IMR-90 (cell line): ENCODE measurements at regions not wholly inside any gene's neighbourhood (a gene's known extent, or its start where the extent isn't known, plus 50 kb on each side); places are given as distances from the start of the nearest gene placed in this dataset.

Source experiments
- ATAC-seq: fragments of 200-7000 bp; cut with Tn5 transposase; 2 replicates; pipeline ENCODE4 v1.9.1; 2020; ENCODE audit warnings: low read depth, mild to moderate bottlenecking, moderate library complexity
- BruUV-seq: library from RNA; stranded (reverse); fragments of 400-500 nt; replicated peaks from 2 replicates; lab custom pipeline; 2021; lab: Mats Ljungman, UMichigan
- CTCF ChIA-PET: fragments of 300-600 bp; formaldehyde crosslinking; extraction: SDS; loops from one replicate; lab custom pipeline; 2021; ENCODE audit warnings: antibody characterized with exemption; lab: Yijun Ruan, JAX
- POLR2A ChIA-PET: fragments of 300-600 bp; sonication (Branson Sonifier 250); formaldehyde crosslinking; loops from one replicate; lab custom pipeline; 2022; ENCODE audit warnings: antibody characterized with exemption; ENCODE audit not compliant: unreplicated experiment; lab: Charles Lee
- DNase-seq: peaks from one replicate; pipeline ENCODE4 v3.0.0; 2013
- H2AFZ ChIP-seq: replicated peaks from 2 replicates; pipeline ENCODE3; 2013; ENCODE audit warnings: low read length, mild to moderate bottlenecking; ENCODE audit not compliant: poor library complexity
- H2AK5ac ChIP-seq: 2 replicates; pipeline ENCODE4 v1.6.1; 2013; ENCODE audit warnings: low read depth, low read length, inconsistent platforms
- H2AK9ac ChIP-seq: replicated peaks from 2 replicates; pipeline ENCODE3; 2013; ENCODE audit warnings: mild to moderate bottlenecking, low read depth, low read length, moderate library complexity; ENCODE audit not compliant: poor library complexity
- H2BK120ac ChIP-seq: 2 replicates; pipeline ENCODE4 v1.6.1; 2013; ENCODE audit warnings: low read depth, low read length, inconsistent platforms
- H2BK15ac ChIP-seq: 3 replicates; pipeline ENCODE4 v1.6.1; 2013; ENCODE audit warnings: low read depth, low read length, inconsistent platforms
- H2BK20ac ChIP-seq: 2 replicates; pipeline ENCODE4 v1.6.1; 2013; ENCODE audit warnings: low read depth, mild to moderate bottlenecking, inconsistent platforms, low read length, moderate library complexity
- H2BK5ac ChIP-seq: 2 replicates; pipeline ENCODE4 v1.6.1; 2013; ENCODE audit warnings: mild to moderate bottlenecking, low read depth, low read length, inconsistent platforms; ENCODE audit not compliant: poor library complexity, severe bottlenecking
- H3K14ac ChIP-seq: replicated peaks from 2 replicates; pipeline ENCODE4 v1.6.1; 2013; ENCODE audit warnings: low read depth, low read length, inconsistent platforms
- H3K18ac ChIP-seq: 2 replicates; pipeline ENCODE4 v1.6.1; 2013; ENCODE audit warnings: low read depth, low read length, control low read depth
- H3K23ac ChIP-seq: 2 replicates; pipeline ENCODE4 v1.6.1; 2013; ENCODE audit warnings: low read depth, low read length, inconsistent platforms
- H3K27ac ChIP-seq: 2 replicates; pipeline ENCODE4 v1.5.1; 2013; ENCODE audit warnings: mild to moderate bottlenecking, control low read depth, low read length; ENCODE audit not compliant: insufficient read depth
- H3K27me3 ChIP-seq: 2 replicates; pipeline ENCODE4 v1.6.1; 2013; ENCODE audit warnings: low read length; ENCODE audit not compliant: control insufficient read depth, insufficient read depth
- H3K36me3 ChIP-seq: 2 replicates; pipeline ENCODE4 v1.6.1; 2013; ENCODE audit warnings: low read length, mixed read lengths; ENCODE audit not compliant: control insufficient read depth, insufficient read depth
- H3K4ac ChIP-seq: 2 replicates; pipeline ENCODE4 v1.6.1; 2013; ENCODE audit warnings: low read depth, low read length, inconsistent platforms
- H3K4me1 ChIP-seq: 2 replicates; pipeline ENCODE4 v1.6.1; 2013; ENCODE audit warnings: low read length, mixed read lengths; ENCODE audit not compliant: control insufficient read depth, insufficient read depth
- H3K4me2 ChIP-seq: 2 replicates; pipeline ENCODE4 v1.6.1; 2013; ENCODE audit warnings: low read depth, mild to moderate bottlenecking, control low read depth, low read length, moderate library complexity
- H3K4me3 ChIP-seq: 2 replicates; pipeline ENCODE4 v1.5.1; 2013; ENCODE audit warnings: low read depth, mild to moderate bottlenecking, control low read depth, low read length, moderate library complexity; ENCODE audit not compliant: insufficient read depth
- H3K56ac ChIP-seq: 2 replicates; pipeline ENCODE4 v1.6.1; 2013; ENCODE audit warnings: low read length, inconsistent platforms; ENCODE audit not compliant: insufficient read depth; ENCODE audit errors: extremely low read depth
- H3K79me1 ChIP-seq, 2 experiments: 2 replicates each; pipeline ENCODE4 v1.6.1; 2013; ENCODE audit warnings: low read length in 2 of 2, inconsistent platforms in 1 of 2, low read depth in 1 of 2
- H3K9ac ChIP-seq: 2 replicates; pipeline ENCODE4 v1.6.1; 2013; ENCODE audit warnings: low read depth, low read length, control low read depth
- H3K9me1 ChIP-seq: 2 replicates; pipeline ENCODE4 v1.6.1; 2013; ENCODE audit warnings: low read length, inconsistent platforms; ENCODE audit not compliant: insufficient read depth
- H3K9me3 ChIP-seq: 2 replicates; pipeline ENCODE4 v1.6.1; 2013; ENCODE audit warnings: low read length; ENCODE audit not compliant: control insufficient read depth, insufficient read depth
- H4K20me1 ChIP-seq: 2 replicates; pipeline ENCODE4 v1.6.1; 2013; ENCODE audit warnings: low read length, inconsistent platforms; ENCODE audit not compliant: insufficient read depth
- H4K5ac ChIP-seq: 2 replicates; pipeline ENCODE4 v1.6.1; 2013; ENCODE audit warnings: mild to moderate bottlenecking, low read depth, low read length, control low read depth
- H4K8ac ChIP-seq, 2 experiments: 2 replicates each; pipeline ENCODE4 v1.6.1; 2013; ENCODE audit warnings: low read depth in 2 of 2, low read length in 2 of 2, control low read depth in 1 of 2, inconsistent platforms in 1 of 2
- H4K91ac ChIP-seq: 2 replicates; pipeline ENCODE4 v1.6.1; 2013; ENCODE audit warnings: low read depth, low read length, inconsistent platforms; ENCODE audit not compliant: insufficient read depth
- BHLHE40 ChIP-seq: fragments of 150-350 bp; IDR thresholded peaks from 2 replicates; pipeline ENCODE4 v1.6.1; 2016; ENCODE audit warnings: mild to moderate bottlenecking, low read depth, low read length
- CEBPB ChIP-seq: IDR thresholded peaks from 2 replicates; pipeline ENCODE4 v1.6.1; 2012; ENCODE audit warnings: low read depth, low read length, improper control_type of control experiment
- CHD1 ChIP-seq: IDR thresholded peaks from 2 replicates; pipeline ENCODE4 v1.6.1; 2012; ENCODE audit warnings: low read depth, low read length, improper control_type of control experiment
- MXI1 ChIP-seq: IDR thresholded peaks from 2 replicates; pipeline ENCODE4 v1.6.1; 2012; ENCODE audit warnings: low read depth, mild to moderate bottlenecking, low read length, moderate library complexity, borderline replicate concordance
- NFE2L2 ChIP-seq: fragments of 150-350 bp; IDR thresholded peaks from 2 replicates; pipeline ENCODE4 v1.6.1; 2016; ENCODE audit warnings: low read depth, mild to moderate bottlenecking, low read length
- POLR2A ChIP-seq: IDR thresholded peaks from 2 replicates; pipeline ENCODE4 v1.6.1; 2012; ENCODE audit warnings: mild to moderate bottlenecking, low read depth, low read length
- RCOR1 ChIP-seq: IDR thresholded peaks from 2 replicates; pipeline ENCODE4 v1.6.1; 2012; ENCODE audit warnings: mild to moderate bottlenecking, low read length, improper control_type of control experiment; ENCODE audit not compliant: insufficient replicate concordance
- RFX5 ChIP-seq: IDR thresholded peaks from 2 replicates; pipeline ENCODE4 v1.8.0; 2012; ENCODE audit warnings: low read depth, mild to moderate bottlenecking, low read length, moderate library complexity
- dilution Hi-C: fragments of 300-500 bp; cut with HindIII; formaldehyde crosslinking; loops from one replicate; pipeline ENCODE4 v1.14.3; 2018; ENCODE audit warnings: low sequenced_read_pairs; ENCODE audit not compliant: unreplicated experiment
- in situ Hi-C: fragments of 300-500 bp; cut with MboI; formaldehyde crosslinking; loops from 3 replicates; pipeline ENCODE4 v1.14.3; 2019; ENCODE audit warnings: low sequenced_read_pairs, inconsistent platforms, mixed read lengths
- intact Hi-C: fragments of 100-400 bp; cut with micrococcal nuclease; formaldehyde crosslinking; loops from 2 replicates; pipeline ENCODE4 v1.10.0; 2022
- TF ChIP-seq, protein P1 (sequence below): conservative IDR thresholded peaks from 2 replicates; pipeline ENCODE4 v1.5.1; 2012; ENCODE audit warnings: mild to moderate bottlenecking, low read depth, low read length, improper control_type of control experiment

- Histone ChIP-seq H2AK5ac (no peak overlapping the region), H3K4me1 (no peaks in the 10 kb centered on the region), H3K27me3 (no peaks in the 10 kb centered on the region), H2BK20ac (no peak overlapping the region), H3K9ac (no peak overlapping the region), H3K27ac (no peak overlapping the region), H4K91ac (no peak overlapping the region), H3K4ac (no peak overlapping the region), H4K8ac (no peak overlapping the region), H3K4me2 (no peak overlapping the region), H3K18ac (no peak overlapping the region), H3K9me1 (no peaks in the 10 kb centered on the region), H2BK5ac (no peak overlapping the region), H3K4me3 (no peak overlapping the region), H2BK15ac (no peak overlapping the region), H4K5ac (no peak overlapping the region), H4K20me1 (no peaks in the 10 kb centered on the region), H3K79me1 (no peaks in the 10 kb centered on the region), H3K9me3 (no peaks in the 10 kb centered on the region), H3K23ac (no peak overlapping the region), H3K14ac (no peak overlapping the region), H3K36me3 (no peaks in the 10 kb centered on the region), H2AFZ (no peak overlapping the region), H2BK120ac (no peak overlapping the region), H3K56ac (no peak overlapping the region), H2AK9ac (no peak overlapping the region)
- in situ Hi-C loops (no loop called here), intact Hi-C loops (no loop called here), dilution Hi-C loops (no loop called here)
- CTCF ChIA-PET = no interaction called here
- BruUV-seq = no TSS peak
- no peak for DNase-seq
- POLR2A ChIA-PET = no interaction called here
- no peak for TF ChIP-seq NFE2L2
- no peak for TF ChIP-seq CHD1
- no peak for TF ChIP-seq POLR2A
- TF ChIP-seq, protein P1, sequence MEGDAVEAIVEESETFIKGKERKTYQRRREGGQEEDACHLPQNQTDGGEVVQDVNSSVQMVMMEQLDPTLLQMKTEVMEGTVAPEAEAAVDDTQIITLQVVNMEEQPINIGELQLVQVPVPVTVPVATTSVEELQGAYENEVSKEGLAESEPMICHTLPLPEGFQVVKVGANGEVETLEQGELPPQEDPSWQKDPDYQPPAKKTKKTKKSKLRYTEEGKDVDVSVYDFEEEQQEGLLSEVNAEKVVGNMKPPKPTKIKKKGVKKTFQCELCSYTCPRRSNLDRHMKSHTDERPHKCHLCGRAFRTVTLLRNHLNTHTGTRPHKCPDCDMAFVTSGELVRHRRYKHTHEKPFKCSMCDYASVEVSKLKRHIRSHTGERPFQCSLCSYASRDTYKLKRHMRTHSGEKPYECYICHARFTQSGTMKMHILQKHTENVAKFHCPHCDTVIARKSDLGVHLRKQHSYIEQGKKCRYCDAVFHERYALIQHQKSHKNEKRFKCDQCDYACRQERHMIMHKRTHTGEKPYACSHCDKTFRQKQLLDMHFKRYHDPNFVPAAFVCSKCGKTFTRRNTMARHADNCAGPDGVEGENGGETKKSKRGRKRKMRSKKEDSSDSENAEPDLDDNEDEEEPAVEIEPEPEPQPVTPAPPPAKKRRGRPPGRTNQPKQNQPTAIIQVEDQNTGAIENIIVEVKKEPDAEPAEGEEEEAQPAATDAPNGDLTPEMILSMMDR = no peak
- no peak for TF ChIP-seq CEBPB
- no peak for TF ChIP-seq RFX5
- no peak for TF ChIP-seq RCOR1
- TF ChIP-seq MXI1 = no peak
- TF ChIP-seq BHLHE40 = no peak
- ATAC-seq = no peak
Observed at GRCh38 chr18:41714872-41715271, 240.2 kb upstream of the PIK3C3 start.
